Lung (tissue), 11 donors: ENCODE measurements at regions not wholly inside any gene's neighbourhood (a gene's known extent, or its start where the extent isn't known, plus 50 kb on each side); places are given as distances from the start of the nearest gene placed in this dataset.

Source experiments
- ATAC-seq: fragments of 200-7000 bp; cut with Tn5 transposase; one replicate; pipeline ENCODE4 v1.9.1; 2020; ENCODE audit warnings: moderate number of reproducible peaks; ENCODE audit not compliant: insufficient read depth, low FRiP score
- DNase-seq, 3 donors: peaks; one replicate each; pipeline ENCODE4 v3.0.0-alpha.2; 2013 to 2017
- H3K27ac ChIP-seq, 2 donors: one replicate each; pipeline ENCODE4 v1.5.1; 2013; ENCODE audit warnings: mild to moderate bottlenecking in 2 of 2, moderate library complexity in 2 of 2, control low read depth in 1 of 2, inconsistent platforms in 1 of 2, low read depth in 1 of 2, low read length in 1 of 2
- H3K27me3 ChIP-seq, 3 donors: one replicate each; pipeline ENCODE4 v1.5.1; 2013; ENCODE audit warnings: low read length in 2 of 3; ENCODE audit not compliant: control insufficient read depth in 3 of 3, insufficient read depth in 3 of 3
- H3K36me3 ChIP-seq, 4 donors: one replicate each; pipeline ENCODE4 v1.5.1; 2013; ENCODE audit warnings: low read length in 4 of 4, mild to moderate bottlenecking in 1 of 4, moderate library complexity in 1 of 4; ENCODE audit not compliant: control insufficient read depth in 4 of 4, insufficient read depth in 4 of 4
- H3K4me1 ChIP-seq, 5 donors: one replicate each; pipeline ENCODE4 v1.5.1; 2013; ENCODE audit warnings: low read length in 5 of 5, mild to moderate bottlenecking in 2 of 5, moderate library complexity in 1 of 5; ENCODE audit not compliant: control insufficient read depth in 5 of 5, insufficient read depth in 5 of 5
- H3K4me3 ChIP-seq: one replicate; pipeline ENCODE4 v1.5.1; 2013; ENCODE audit warnings: mild to moderate bottlenecking, control low read depth, moderate library complexity
- H3K9ac ChIP-seq, 2 donors: one replicate each; pipeline ENCODE4 v1.5.1; 2013; ENCODE audit warnings: low read length in 2 of 2, control low read depth in 1 of 2; ENCODE audit not compliant: insufficient read depth in 1 of 2
- H3K9me3 ChIP-seq, 4 donors: one replicate each; pipeline ENCODE4 v1.5.1; 2013; ENCODE audit warnings: low read length in 3 of 4, mild to moderate bottlenecking in 1 of 4, moderate library complexity in 1 of 4; ENCODE audit not compliant: control insufficient read depth in 4 of 4, insufficient read depth in 3 of 4
- WGBS, 2 donors: extraction: QIAGEN DNeasy Blood & Tissue Kit; methylation state at CpG; one replicate each; pipeline ENCODE4 v1.1.7; 2013; 5-methylcytosine and 5-hydroxymethylcytosine counted together
- TF ChIP-seq, protein P1 (sequence below): IDR thresholded peaks from 2 replicates; pipeline ENCODE4 v1.5.1; 2012; ENCODE audit warnings: mild to moderate bottlenecking; ENCODE audit errors: control extremely low read depth, extremely low read depth
- donor health status: control.
- donor health status: control.
- donor health status: Bipolar disorder and iron deficiency.
- donor health status: healthy.
- donor health status: DM: yes; HTN: yes; CAD: no.

DNA sequence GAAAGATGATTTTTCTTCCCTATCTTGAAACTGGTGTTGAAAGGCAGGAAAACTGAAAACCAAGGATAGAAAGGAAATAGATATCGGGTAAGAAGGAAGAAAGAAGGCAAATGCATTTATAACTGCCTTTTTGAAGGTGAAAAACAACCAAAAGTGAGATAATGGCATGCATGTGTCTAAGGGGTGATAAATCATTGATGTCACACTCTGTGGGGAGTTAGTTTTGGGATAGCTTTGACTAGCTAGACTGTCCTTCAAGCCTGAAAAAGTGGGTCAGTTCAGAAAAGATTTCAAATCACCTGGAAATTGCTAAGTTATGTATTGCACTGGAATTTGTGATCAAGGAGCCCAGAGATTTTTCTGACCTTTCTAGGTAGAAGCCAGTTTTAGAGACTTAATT, 142.2 kb upstream of the UMPS start:
- H3K9ac ChIP-seq: no peak overlapping the region
- TF ChIP-seq, protein P1, sequence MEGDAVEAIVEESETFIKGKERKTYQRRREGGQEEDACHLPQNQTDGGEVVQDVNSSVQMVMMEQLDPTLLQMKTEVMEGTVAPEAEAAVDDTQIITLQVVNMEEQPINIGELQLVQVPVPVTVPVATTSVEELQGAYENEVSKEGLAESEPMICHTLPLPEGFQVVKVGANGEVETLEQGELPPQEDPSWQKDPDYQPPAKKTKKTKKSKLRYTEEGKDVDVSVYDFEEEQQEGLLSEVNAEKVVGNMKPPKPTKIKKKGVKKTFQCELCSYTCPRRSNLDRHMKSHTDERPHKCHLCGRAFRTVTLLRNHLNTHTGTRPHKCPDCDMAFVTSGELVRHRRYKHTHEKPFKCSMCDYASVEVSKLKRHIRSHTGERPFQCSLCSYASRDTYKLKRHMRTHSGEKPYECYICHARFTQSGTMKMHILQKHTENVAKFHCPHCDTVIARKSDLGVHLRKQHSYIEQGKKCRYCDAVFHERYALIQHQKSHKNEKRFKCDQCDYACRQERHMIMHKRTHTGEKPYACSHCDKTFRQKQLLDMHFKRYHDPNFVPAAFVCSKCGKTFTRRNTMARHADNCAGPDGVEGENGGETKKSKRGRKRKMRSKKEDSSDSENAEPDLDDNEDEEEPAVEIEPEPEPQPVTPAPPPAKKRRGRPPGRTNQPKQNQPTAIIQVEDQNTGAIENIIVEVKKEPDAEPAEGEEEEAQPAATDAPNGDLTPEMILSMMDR: no peak
- H3K4me1 ChIP-seq: peaks cover 0 to 19% (median 11%) of the 10 kb centered on the region in 5 donors
- H3K27ac ChIP-seq: no peak overlapping the region
- DNase-seq (no peak), ATAC-seq (no peak)
- H3K36me3 ChIP-seq: no peaks in the 10 kb centered on the region
- WGBS, 2 donors: 68 to 75% methylated on average over 1 of the region's 1 CpG
- no peaks in the 10 kb centered on the region for H3K9me3 ChIP-seq
- H3K4me3 ChIP-seq: no peak overlapping the region
- no peaks in the 10 kb centered on the region for H3K27me3 ChIP-seq

DNA sequence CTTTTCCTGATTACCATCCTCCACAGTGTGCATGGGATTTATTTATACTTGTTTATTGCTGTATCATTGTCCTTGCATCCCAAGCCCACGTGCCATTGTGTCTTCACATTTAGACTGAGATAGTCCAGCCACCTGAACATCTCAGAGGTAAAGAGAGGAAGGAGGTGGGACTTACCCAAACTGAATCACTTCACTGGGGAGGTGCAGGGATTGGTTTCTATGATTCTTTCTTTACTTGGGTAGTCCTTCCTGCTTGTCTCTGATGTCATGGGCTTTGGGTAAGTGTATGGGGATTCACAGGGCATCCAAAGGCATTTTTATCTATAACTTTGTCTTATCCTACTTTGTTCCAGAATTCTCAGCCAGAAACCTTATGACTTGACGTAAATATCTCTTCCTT, 141.5 kb upstream of the UMPS start:
- Histone ChIP-seq H3K9ac (no peak overlapping the region), H3K9me3 (no peaks in the 10 kb centered on the region), H3K36me3 (no peaks in the 10 kb centered on the region), H3K27me3 (no peaks in the 10 kb centered on the region), H3K4me3 (no peak overlapping the region), H3K27ac (no peak overlapping the region), H3K4me1 (peaks cover 0 to 19% (median 11%) of the 10 kb centered on the region in 5 donors)
- TF ChIP-seq, protein P1: no peak
- WGBS, 2 donors: 90 to 92% methylated on average over 2 of the region's 2 CpGs
- ATAC-seq: no peak
- DNase-seq: no peak

DNA sequence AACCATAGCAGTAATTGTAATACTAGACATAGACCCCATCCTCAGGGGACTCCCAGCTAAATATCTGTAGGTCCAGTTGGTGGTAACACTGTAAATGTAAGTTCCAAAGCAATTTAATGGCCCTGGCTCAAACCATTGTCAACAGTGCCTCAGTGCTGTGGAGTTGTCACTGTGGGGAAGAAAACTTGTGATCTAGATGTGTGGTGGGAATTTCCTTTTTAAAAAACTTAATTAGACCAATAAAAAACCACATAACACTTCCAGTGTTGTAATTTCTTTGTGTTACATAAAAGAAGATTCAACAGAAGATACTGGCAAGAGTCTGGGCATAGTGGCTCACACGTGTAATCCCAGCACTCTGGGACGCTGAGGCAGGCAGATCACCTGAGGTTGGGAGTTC, 138.6 kb upstream of the UMPS start:
- H3K9ac ChIP-seq: no peak overlapping the region
- no peak overlapping the region for H3K27ac ChIP-seq
- 79 to 86% methylated on average over 2 of the region's 2 CpGs for WGBS, 2 donors

More for the DNA sequence above, 138.6 kb upstream of the UMPS start:
- TF ChIP-seq, protein P1: no peak
- no peak for DNase-seq
- Histone ChIP-seq H3K4me1 (peaks cover 0 to 8% (median under 1%) of the 10 kb centered on the region in 5 donors), H3K27me3 (no peaks in the 10 kb centered on the region), H3K9me3 (no peaks in the 10 kb centered on the region), H3K4me3 (no peak overlapping the region), H3K36me3 (no peaks in the 10 kb centered on the region)
- ATAC-seq: no peak
